ENCODE measurements at regions not wholly inside any gene's neighbourhood (a gene's known extent, or its start where the extent isn't known, plus 50 kb on each side); places are given as distances from the start of the nearest gene placed in this dataset.

DNA sequence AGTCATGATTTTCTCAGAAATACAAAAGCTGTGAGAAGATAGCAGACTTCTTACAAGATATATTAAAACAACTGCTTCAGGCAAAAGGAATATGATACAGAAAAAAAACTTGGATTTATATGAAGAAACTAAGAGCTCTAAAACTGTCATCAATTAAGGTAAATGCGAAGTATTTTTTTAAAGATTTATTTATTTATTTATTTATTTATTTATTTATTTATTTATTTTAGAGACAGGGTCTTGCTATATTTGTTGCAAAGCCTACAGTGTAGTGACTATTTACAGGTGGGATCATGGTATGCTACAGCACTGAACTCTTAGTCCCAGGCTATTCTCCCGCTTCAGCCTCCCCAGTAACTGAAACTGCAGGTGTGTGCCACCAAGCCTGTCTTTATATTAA is 274.3 kb upstream of the BCHE start:
- H3K4me1 ChIP-seq: peaks cover 0 to 11% (median 0%) of the 10 kb centered on the region in 3 donors
- H3K4me3 ChIP-seq: no peak overlapping the region
- no peaks in the 10 kb centered on the region for H3K27me3 ChIP-seq
- TF ChIP-seq EP300 (IDR thresholded peaks at IDR 0.05): no peak
- no peak for TF ChIP-seq CTCF (IDR thresholded peaks at IDR 0.05)
- no peak for TF ChIP-seq POLR2AphosphoS5 (IDR thresholded peaks at IDR 0.05)
- no peak for TF ChIP-seq POLR2A (IDR thresholded peaks at IDR 0.05)
- no peaks in the 10 kb centered on the region for H3K9me3 ChIP-seq
- no peak for ATAC-seq
- no peak overlapping the region for H3K27ac ChIP-seq
- 94 to 95% methylated on average over 2 of the region's 2 CpGs for WGBS, 2 donors (ENCODE audit: low coverage in 1 of 2)
- no peaks in the 10 kb centered on the region for H3K36me3 ChIP-seq

GRCh38 chr3:166110102-166110501 is 272.9 kb upstream of the BCHE start:
- no peaks in the 10 kb centered on the region for H3K9me3 ChIP-seq
- H3K36me3 ChIP-seq: no peaks in the 10 kb centered on the region
- ATAC-seq: no peak
- H3K27ac ChIP-seq: no peak overlapping the region
- H3K4me1 ChIP-seq: peaks cover 0 to 11% (median 0%) of the 10 kb centered on the region in 3 donors
- WGBS, 2 donors (ENCODE audit: low coverage in 1 of 2): 61 to 70% methylated on average over 3 of the region's 3 CpGs
- no peak for TF ChIP-seq CTCF (IDR thresholded peaks at IDR 0.05)
- no peak for TF ChIP-seq POLR2AphosphoS5 (IDR thresholded peaks at IDR 0.05)
- no peak for TF ChIP-seq POLR2A (IDR thresholded peaks at IDR 0.05)
- TF ChIP-seq EP300 (IDR thresholded peaks at IDR 0.05): no peak
- no peak overlapping the region for H3K4me3 ChIP-seq
- no peaks in the 10 kb centered on the region for H3K27me3 ChIP-seq

GRCh38 chr3:166104938-166105337 is 267.7 kb upstream of the BCHE start:
- no peak for ATAC-seq
- H3K4me3 ChIP-seq: no peak overlapping the region
- TF ChIP-seq CTCF (IDR thresholded peaks at IDR 0.05): no peak
- TF ChIP-seq EP300 (IDR thresholded peaks at IDR 0.05): no peak
- TF ChIP-seq POLR2AphosphoS5 (IDR thresholded peaks at IDR 0.05): no peak
- TF ChIP-seq POLR2A (IDR thresholded peaks at IDR 0.05): no peak
- no peaks in the 10 kb centered on the region for H3K27me3 ChIP-seq
- no peaks in the 10 kb centered on the region for H3K36me3 ChIP-seq
- H3K4me1 ChIP-seq: peaks cover 0 to 4% (median 0%) of the 10 kb centered on the region in 3 donors
- H3K27ac ChIP-seq: no peak overlapping the region
- H3K9me3 ChIP-seq: no peaks in the 10 kb centered on the region

GRCh38 chr3:166100730-166101129 is 263.5 kb upstream of the BCHE start:
- no peak for ATAC-seq
- TF ChIP-seq POLR2A (IDR thresholded peaks at IDR 0.05) (no peak), CTCF (IDR thresholded peaks at IDR 0.05) (no peak), EP300 (IDR thresholded peaks at IDR 0.05) (no peak), POLR2AphosphoS5 (IDR thresholded peaks at IDR 0.05) (no peak)
- Histone ChIP-seq H3K4me1 (no peaks in the 10 kb centered on the region), H3K27ac (no peak overlapping the region), H3K36me3 (no peaks in the 10 kb centered on the region), H3K9me3 (no peaks in the 10 kb centered on the region), H3K27me3 (no peaks in the 10 kb centered on the region), H3K4me3 (no peak overlapping the region)
- WGBS, 2 donors (ENCODE audit: low coverage in 1 of 2): 88 to 100% methylated on average over 1 of the region's 1 CpG

- H3K27me3 ChIP-seq: no peaks in the 10 kb centered on the region
- H3K36me3 ChIP-seq: no peaks in the 10 kb centered on the region
- no peaks in the 10 kb centered on the region for H3K4me1 ChIP-seq
- no peak for TF ChIP-seq POLR2AphosphoS5 (IDR thresholded peaks at IDR 0.05)
- TF ChIP-seq POLR2A (IDR thresholded peaks at IDR 0.05): no peak
- no peak for TF ChIP-seq CTCF (IDR thresholded peaks at IDR 0.05)
- TF ChIP-seq EP300 (IDR thresholded peaks at IDR 0.05): no peak
- no peaks in the 10 kb centered on the region for H3K9me3 ChIP-seq
- 66 to 82% methylated on average over 3 of the region's 3 CpGs for WGBS, 2 donors (ENCODE audit: low coverage in 1 of 2)
- H3K27ac ChIP-seq: no peak overlapping the region
- H3K4me3 ChIP-seq: no peak overlapping the region
- ATAC-seq: no peak
Observed at GRCh38 chr3:166089575-166089974, 252.4 kb upstream of the BCHE start.

All from gastroesophageal sphincter (tissue), 4 donors.